ENCODE measurements at regions not wholly inside any gene's neighbourhood (a gene's known extent, or its start where the extent isn't known, plus 50 kb on each side); places are given as distances from the start of the nearest gene placed in this dataset.
"Not testable (repeated sequence)": the region's sequence is repeated elsewhere in the genome, so short reads cannot be mapped to it uniquely, and the experiment has no call there.

DNA sequence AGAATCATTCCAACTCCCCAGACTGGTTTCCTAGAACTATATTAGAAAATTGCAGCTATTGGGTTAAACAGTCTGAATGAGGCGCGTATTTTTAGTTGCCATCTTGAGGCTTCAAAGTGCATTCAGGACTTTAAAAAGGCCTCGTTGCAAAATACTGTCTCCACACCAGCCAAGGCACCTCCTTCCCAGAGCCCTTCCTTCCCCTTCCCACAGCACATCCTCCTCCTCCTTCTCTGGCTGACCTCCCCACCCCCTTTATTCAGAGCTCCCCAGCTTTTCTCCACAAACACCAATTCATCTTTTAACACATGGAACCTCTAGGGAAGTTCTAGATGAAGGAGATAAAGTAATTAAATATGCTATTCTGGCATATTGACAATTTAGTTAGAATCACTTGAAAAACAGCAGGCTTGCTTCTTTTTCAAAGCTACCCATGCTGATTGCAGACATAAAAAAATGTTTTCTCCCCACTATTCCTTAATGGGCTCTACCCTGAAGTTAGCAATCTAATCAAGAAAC lies 90.3 kb downstream of the RTP5 start:
- DNase-seq = no peak

DNA sequence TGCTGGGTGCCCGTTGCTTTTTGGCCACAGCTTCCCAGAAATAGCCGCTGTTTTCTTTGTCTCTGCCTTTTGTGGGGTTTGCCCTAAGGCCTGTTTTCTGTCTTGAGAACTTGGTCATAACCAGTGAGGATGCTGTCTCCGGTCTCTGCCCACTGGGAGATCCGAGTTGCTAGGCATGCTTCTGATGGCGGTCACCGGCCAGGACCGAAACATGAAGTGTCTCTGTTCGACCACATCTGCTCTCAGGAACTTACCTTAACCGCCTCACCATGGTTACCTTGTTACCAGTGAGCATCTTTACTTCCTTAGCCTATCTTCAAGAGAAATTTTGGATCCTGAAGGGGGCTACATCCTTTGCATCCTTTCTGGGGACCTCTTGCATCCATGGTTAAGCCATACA lies 91.9 kb downstream of the RTP5 start:
- DNase-seq = no peak

DNA sequence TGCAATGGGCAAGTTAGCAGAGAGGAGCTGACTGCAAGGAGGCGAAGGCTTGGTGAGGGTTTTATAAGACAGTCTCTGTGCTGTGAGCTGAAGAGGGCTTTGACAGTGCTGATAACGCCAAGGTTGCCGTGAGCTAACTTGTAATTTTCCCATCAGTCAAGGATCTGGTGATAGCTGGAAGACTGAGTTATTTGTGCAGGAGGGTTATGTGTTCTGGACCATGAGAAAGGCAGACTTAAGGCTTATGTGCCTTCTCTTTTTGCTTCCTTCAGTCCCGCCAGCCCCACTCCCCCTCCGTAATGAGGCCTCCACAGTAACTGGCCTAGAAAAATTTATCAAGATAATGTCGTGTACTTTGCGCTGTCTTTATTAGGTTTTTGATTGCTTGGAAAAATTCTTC lies 94.6 kb downstream of the RTP5 start:
- DNase-seq = no peak

DNA sequence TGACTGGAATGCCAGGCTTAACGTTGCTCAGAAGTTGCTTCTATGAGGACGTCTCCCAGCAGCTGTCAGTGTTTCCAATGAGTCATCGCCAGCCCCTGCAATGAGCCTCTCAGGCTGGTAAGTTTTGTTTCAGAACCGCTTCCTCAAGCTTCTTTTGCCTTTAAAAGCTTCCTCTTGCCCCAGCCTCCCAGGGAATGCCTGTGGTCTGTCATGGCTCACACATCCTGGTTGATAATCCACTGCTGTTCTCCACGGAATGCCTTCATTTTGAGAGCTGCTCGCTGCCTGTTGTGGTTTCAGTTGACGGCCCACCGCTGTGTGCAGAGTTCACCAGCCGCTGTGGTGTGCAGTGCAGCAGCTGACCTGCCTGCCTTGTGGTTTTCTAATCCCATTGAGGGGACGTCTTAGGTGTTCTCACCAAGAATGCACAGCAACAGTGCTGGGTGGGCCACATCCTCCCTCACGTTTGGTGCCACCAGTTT lies 96.4 kb downstream of the RTP5 start:
- no peak for DNase-seq

DNA sequence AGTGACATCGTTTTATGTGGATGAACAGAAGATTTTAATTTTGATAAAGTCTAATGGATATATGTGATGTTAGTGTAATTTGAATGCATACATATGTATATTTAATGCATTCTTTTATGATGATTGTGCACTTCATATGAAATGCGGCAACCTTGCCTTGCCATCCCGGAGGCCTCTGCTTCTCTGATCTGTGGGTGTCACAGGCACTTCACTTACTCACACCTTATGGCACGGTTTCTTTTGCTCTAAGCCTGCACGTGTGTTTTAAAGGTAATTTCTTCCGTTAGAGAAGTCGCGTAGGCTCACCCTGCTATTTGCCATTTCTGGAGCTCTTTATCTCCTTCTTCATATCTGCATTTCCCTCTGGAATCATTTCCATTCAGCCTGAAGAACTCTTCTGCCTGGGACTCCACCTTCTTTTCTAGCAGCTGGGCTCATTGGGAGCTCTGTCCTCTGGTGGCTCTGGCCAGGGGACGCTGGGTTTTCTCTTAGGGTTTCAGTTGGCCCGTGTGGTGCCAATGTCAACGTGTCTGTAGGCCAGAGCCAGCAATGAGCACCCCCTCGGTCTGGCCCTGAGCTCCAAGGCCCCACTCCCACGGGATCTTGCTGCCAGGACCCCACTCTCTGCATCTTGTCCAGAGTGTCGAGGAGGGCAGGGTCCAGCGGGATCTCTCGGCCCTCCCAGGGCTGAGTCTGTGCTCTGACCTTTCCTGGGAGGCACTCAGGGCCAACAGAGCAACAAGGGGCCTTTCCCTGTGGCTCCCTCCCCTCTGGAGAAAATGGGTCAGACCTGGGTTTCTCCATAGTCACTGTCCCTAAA lies 97.3 kb downstream of the RTP5 start:
- DNase-seq = no peak

DNA sequence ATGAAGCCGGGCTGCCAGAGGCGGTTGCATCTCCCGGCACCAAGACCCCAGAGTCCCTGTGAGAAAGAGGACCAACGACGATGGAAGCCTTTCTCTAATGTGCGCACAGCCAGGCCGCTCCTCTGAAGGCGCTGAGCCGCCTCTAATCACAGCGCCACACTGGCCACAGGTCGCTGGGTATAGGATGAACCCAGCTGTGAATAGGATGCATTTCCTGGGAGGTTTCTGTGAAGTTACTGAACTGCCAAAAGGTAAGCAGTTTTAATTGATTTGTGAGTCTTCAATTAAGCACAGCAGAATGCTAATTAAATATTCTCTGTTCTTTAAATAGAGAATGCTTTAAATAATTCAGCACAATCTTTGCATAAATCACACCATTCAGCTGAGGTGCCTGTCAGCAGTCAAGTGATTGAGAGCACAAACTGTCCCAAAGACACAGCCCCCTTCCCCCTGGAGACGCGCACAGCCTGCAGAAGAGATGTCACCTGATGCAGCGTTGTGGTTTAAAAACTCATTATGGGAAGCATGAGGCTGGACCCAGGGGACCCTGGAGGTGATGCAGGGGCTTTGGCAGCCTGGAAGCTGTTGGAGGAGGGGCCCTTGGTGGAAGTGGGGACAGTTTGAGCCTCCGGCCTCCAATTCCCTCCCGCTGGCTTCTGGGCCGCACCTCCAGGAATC lies 98.1 kb downstream of the RTP5 start:
- no peak for DNase-seq

DNA sequence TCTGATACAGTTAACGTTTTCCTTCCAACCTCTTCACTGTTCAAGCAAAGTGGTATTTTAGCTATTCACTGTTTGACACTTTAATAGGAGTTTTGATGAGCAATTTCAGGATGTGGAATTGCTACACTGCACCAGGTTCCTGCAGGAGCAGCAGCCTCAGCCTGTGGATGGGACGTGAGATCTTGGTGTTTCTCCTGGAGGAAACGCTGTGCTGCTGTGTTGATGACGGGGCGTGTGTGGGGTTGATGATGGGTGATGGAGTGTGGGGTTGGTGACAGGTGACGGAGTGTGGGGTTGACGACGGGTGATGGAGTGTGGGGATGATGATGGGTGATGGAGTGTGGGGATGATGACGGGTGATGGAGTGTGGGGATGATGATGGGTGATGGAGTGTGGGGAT lies 98.9 kb downstream of the RTP5 start:
- no peak for DNase-seq

DNA sequence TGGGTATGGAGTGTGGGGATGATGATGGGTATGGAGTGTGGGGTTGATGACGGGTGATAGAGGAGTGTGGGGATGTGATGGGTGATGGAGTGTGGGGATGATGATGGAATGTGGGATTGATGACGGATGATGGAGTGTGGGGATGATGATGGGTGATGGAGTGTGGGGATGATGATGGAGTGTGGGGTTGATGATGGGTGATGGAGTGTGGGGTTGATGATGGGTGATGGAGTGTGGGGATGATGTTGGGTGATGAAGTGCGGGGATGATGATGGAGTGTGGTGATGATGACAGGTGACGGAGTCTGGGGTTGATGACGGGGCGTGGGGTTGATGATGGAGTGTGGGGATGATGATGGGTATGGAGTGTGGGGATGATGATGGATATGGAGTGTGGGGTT lies 99.7 kb downstream of the RTP5 start:
- DNase-seq = not testable (repeated sequence)

DNA sequence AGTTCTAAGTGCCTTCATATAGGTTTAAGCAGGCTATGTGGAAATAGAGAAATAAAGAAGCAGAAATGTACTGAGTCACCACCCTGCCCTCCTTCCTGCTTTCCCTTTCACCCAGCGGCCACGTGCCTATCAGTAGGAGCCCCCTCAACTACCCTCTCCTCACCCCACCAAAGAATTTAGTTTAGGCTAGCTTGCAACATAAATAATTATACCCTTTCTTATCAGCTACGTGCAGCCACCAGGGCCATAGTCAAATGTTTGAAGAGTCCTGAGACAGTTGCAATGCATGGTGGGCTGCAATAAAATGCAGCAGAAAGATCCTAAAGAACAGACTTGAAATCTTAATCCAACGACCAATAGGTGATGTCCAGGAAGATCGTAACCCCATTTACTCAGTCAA lies 101.2 kb downstream of the RTP5 start:
- DNase-seq = no peak

DNA sequence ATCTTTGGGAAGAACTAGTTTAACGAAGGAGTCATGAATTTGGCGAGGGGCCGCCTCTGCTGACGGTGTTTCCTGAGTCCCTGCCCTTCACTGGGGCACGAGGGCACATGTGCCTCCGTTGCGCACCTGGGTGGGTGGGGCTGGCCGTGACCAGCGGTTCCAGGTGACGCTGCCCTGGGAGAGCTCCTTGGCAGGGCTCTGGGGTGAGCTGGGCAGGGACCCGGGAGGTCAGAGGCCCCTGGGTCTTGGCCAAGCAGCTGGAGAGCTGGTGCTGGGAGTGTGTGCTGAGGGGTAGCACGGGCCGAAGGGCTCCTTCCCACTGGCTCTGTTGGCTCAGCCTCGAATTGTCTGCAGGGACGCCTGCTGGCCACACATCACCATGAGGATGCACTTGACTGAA lies 104.6 kb downstream of the RTP5 start:
- DNase-seq = no peak

DNA sequence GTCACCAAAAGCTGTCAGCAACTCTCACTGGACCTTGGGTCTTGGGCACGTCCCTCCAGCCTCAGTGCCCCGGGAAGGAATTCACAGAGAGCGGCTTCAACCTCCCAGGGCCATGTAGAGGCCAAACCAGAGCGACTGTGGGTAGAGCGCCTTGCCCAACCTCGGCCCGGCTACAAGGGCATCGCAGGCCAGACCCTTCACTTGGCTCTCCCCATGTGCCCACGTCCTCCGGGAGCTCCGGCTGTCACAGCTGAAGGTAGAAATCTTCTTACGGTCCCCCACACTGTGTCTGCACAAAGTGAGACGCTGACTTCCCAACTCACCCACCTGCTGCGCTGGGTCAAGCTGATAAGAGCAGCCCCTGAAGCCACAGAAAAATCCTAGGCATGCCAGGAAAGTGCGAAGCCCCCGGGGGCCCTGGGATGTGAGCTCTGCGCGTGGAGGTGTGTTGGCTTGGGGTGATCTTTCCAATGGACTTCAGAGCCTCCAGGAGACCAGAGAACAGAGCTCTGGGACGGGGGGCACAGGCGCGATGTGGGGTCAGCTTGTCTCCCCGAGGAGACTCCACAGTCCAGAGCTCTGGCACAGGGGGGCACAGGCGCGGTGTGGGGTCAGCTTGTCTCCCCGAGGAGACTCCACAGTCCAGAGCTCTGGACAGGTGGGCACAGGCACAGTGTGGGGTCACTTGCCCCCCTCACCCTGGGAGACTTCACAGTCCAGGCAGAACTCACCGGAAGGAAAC lies 105.5 kb downstream of the RTP5 start:
- no peak for DNase-seq

DNA sequence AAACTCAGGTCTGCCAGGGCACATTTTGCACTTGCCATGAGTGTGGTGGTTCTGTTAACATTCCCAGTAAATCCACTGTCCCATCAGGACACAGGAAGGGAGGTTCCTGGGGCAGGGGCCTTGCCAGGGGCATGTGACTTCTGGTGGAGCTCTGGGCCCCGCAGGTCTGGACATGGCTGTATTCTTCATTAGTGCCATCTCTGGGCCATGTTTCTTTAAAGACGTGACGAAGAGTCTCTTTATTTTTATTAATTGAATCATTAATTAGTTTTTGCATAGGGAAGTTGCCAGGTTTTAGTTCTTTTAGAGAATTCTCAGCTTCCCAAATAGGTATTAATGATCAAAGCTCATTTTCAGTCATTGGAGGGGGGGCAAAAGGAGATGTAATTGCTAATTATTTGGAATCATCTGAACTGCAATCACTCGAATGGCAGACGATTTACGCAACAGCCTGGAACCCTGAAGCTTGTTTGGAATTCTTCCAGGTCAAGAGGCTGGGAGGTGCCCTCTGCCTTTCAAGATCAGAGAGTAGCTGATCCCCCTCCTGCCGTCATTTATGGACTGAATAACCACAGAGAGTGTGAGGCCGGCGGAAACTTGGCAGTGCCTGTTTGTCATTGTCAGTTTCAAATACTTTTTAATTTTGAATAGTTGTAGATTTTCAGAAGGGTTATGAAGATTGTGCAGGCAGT lies 106.2 kb downstream of the RTP5 start:
- no peak for DNase-seq

DNA sequence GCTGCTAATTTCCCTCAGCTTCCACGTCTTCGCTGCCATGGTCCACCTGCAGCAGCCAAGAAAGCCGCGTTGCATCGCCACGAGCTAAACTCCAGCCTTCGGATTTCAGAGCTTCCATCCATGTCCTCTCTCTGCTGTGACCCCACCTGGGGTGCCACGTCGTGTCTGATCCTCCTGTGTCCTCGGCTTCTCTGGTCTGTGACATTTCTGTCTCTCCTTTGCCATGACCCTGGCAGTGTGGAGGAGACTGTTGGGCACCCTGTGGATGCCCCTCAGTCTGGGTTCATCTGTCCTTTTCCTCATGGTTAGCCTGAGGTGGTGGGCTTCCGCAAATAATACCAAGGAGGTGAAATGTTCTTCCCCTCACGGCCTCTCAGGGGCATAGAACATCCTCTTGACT lies 106.8 kb downstream of the RTP5 start:
- no peak for DNase-seq

DNA sequence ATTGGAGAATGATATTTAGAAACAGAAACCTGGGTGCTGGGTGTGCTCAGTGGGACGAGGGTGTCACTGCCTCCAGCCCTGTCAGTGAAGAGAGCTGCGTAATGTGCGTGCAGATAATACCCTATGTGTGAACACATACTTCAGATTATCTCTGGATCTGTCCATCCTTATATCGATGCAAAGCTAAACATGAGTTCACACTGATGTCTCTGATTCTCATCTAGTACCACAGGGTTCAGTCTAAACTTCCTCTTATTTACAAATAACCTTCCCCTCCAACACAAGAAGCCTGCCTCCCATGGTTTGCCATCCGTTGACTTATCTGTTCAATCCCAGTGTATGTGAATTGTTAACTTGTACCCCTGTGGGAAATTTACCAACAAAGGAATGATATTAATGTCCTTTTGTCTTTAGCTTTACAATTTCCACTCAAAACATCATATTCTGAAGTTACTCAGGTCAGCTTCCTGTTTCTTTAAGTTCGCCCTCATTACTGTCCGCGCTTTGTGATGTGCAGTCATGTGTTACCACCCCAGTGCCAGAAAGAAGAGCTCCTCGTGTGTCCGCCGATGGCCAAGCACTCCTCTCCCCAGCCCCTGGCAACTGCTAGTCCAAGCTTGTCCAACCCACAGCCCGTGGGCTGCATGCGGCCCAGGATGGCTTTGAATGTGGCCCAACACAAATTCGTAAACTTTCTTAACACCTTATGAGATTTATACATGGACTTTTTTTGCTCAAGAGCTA lies 108.2 kb downstream of the RTP5 start:
- DNase-seq = no peak

DNA sequence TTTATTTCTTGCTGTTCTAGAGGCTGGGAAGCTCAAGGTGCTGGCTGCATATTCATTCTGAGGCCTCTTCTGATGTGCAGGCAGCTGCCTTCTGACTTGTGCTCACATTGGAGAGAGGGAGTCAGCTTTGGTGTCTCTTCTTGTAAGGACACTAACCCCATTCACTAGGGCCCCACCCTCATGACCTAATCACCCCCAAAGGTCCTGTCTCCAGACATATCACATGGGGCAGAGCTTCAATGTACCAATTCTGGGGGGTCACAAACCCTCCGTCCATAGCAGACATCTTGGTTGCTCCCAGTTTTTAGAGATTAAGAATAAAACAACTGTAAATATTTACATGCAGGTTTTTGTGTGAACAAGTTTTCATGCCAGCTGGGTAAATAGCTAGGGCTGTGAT lies 109.1 kb downstream of the RTP5 start:
- DNase-seq = no peak

DNA sequence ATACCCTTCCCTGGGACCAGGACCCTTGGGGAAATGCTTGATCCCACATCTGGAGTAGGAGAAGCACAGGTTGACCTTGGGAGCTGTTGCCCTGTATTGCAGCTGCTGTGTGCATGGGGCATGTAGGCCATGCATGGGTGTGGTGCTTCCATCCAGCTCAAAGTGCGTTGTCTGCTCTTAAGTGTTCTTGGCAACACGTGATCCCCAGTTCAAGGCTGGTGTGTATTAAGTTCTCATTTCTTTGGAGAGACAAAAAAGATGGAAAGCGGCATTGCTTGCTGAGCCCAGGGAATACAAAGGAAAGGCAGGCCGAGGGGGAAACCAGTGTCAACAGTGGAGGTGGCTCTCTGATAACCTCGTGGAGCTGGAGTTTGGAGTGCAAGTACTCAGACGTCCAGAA lies 110.7 kb downstream of the RTP5 start:
- no peak for DNase-seq

DNA sequence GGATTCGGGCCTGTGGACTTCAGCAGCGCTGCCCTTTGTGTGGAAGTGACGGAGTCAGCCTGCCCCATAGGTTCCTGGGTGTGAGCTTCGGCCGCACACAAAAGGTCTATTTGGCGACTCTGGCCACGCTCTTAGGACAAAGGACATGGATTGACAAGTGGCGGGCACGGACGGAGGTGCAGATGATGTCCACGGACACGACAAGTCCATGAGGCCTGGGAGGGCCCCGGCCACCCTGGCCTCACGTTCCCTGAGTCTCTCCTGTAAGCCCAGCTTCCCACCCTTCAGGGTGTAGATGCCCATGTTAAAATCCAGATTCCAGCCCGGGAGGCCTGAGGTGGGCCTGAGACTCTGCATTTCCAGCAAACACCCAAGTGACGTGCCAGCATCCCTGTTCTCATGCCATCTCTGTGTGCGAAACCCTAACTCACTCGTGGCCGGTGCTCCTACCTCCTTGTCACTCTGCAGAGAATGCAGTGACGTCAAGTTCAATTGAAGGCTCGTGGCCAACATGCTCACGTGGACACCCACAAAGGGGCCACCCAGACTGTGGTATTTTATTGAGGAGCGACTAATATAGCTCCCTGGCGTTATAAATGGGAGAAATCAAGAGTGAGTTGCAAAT lies 111.7 kb downstream of the RTP5 start:
- no peak for DNase-seq

DNA sequence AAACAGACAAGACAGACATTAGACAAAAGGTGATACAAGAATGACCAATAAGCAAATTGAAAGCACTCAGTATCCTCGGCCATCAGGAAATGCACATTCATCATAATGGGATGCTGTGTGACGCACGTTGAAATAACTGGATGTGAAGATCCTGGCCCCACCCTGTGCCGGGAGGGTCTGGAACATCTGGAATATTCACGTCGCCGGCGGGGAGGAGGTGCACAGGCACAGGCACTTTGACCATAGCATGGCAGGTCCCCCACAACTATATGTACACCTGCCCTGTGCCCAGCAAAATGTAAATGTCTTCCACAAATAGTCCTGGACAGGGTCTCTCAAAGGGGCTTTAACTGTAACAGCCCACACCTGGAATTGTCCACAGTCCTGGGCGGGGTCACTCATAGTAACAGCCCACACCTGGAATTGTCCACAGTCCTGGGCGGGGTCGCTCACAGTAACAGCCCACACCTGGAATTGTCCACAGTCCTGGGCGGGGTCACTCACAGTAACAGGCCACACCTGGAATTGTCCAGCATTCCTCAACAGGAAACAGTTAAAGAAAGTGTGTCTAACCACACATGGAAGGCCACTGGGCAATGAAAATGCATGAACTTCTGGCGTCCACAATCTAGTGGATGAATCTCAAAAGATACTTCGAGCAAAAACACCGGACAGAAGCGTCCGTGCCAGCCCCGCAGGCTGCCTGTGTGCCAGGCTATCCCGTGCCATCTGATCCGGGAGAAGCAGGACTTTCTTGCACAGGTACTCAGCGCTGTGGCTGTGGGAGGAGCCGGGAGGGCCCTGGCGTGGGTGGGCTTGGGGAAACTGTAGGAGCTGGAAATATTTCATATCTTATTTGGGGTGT lies 113.4 kb downstream of the RTP5 start:
- no peak for DNase-seq

DNA sequence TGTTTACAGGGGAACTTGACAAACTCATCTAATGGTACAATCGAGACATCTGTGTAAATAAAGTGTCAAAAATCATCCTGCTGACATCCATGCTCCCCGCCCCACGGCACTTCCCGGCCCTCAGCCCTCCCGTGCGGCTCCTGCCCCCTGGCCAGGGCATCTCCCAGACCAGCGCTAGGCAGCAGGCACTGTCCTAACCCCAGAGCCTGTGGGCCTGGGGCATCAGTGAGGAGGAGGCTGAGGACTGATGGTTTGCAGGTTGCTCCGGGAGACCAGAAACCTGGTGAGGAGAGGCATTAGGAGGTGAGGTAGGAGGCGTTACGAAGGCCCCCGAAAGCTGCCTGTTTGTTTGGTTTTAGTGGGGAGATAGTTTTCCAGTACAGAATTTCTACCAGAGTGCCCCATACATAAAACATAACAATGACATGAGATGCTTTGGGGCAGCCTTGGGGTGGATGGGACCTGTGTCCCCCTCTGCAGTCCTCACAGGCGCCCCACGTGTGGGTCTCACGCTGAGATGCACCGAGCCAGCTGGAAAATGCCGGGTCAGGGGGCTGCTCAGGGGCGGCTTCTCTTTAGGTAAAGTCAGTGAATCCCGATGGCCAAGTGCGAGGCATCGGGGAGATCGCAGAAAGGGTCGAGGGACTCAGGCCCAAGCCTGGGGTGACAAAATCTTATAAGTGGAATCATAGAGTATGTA lies 114.2 kb downstream of the RTP5 start:
- no peak for DNase-seq

DNA sequence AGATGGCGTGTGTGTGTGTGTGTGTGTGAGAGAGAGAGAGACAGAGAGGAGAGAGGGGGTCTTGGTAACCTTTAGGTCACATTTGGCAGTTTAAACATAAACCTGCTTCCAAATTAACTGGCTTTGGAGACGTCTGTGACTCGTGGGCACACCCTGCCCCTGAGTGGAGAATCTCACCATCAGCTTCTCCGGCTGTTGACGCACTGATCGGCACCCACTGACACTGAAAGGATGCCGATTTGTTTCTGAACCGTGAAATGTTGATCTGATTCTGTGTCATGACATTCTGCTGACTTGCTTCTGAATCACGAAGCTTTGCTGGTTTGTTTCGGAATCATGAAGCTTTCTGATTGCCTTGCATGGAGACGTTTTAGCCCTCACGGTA lies 114.7 kb downstream of the RTP5 start:
- DNase-seq = no peak

All from midbrain (tissue), 1 donor.